ENCODE measurements at regions not wholly inside any gene's neighbourhood (a gene's known extent, or its start where the extent isn't known, plus 50 kb on each side); places are given as distances from the start of the nearest gene placed in this dataset.

GRCh38 chr2:5895284-5895683, 203.1 kb downstream of the SOX11 start:
- TF ChIP-seq CTCF (conservative IDR thresholded peaks at IDR 0.05; ENCODE audit: low read depth, low read length): no peak
- no peak for TF ChIP-seq EZH2phosphoT487 (IDR thresholded peaks at IDR 0.05; ENCODE audit: borderline replicate concordance, low read length)
